HEK293 (cell line): ENCODE measurements at regions not wholly inside any gene's neighbourhood (a gene's known extent, or its start where the extent isn't known, plus 50 kb on each side); places are given as distances from the start of the nearest gene placed in this dataset.

ENCODE experiments used
- CTCF ChIA-PET: fragments of 350-600 bp; formaldehyde crosslinking; extraction: SDS; loops from one replicate; lab custom pipeline; 2021; ENCODE audit warnings: antibody characterized with exemption; lab: Yijun Ruan, JAX
- POLR2A ChIA-PET: fragments of 300-600 bp; formaldehyde crosslinking; extraction: SDS; loops from one replicate; lab custom pipeline; 2020; ENCODE audit warnings: antibody characterized with exemption, inconsistent platforms; lab: Yijun Ruan, JAX
- H3K27ac ChIP-seq: fragments of 200-500 bp; sonication (Bioruptor generic); 2 replicates; pipeline ENCODE4 v1.5.1; 2014; ENCODE audit warnings: low read depth, low read length, control low read depth, inconsistent platforms; ENCODE audit errors: extremely low read depth
- H3K36me3 ChIP-seq, 2 experiments: fragments of 200-500 bp in 1 of 2; sonication (Bioruptor generic) in 1 of 2; 1 replicate in 1 of 2; 2 replicates in 1 of 2; pipeline ENCODE4 v1.5.1; 2014 to 2017; ENCODE audit warnings: inconsistent platforms in 2 of 2, low read length in 2 of 2; ENCODE audit not compliant: control insufficient read depth in 2 of 2, insufficient read depth in 1 of 2
- H3K4me1 ChIP-seq: fragments of 200-500 bp; sonication (Bioruptor generic); 2 replicates; pipeline ENCODE4 v1.5.1; 2014; ENCODE audit warnings: mild to moderate bottlenecking, low read length, inconsistent platforms; ENCODE audit not compliant: control insufficient read depth, insufficient read depth
- H3K4me3 ChIP-seq: 2 replicates; pipeline ENCODE4 v1.5.1; 2011; ENCODE audit warnings: low read depth, mild to moderate bottlenecking, control low read depth, low read length, moderate library complexity
- H3K9me3 ChIP-seq: fragments of 200-500 bp; sonication (Bioruptor generic); 2 replicates; pipeline ENCODE4 v1.5.1; 2014; ENCODE audit warnings: low read depth, low read length, inconsistent platforms; ENCODE audit not compliant: control insufficient read depth, insufficient read depth
- GLI2 ChIP-seq: fragments of 450-650 bp; formaldehyde crosslinking; IDR thresholded peaks from 2 replicates; pipeline ENCODE4; 2017; ENCODE audit warnings: missing biosample characterization, missing genetic modification characterization, low read depth, borderline replicate concordance
- KLF16 ChIP-seq: fragments of 450-650 bp; formaldehyde crosslinking; IDR thresholded peaks from 2 replicates; pipeline ENCODE4 v1.5.1; 2017; ENCODE audit warnings: missing biosample characterization, missing genetic modification characterization
- KLF8 ChIP-seq: fragments of 450-650 bp; formaldehyde crosslinking; IDR thresholded peaks from 2 replicates; pipeline ENCODE4 v1.5.1; 2016; ENCODE audit warnings: missing biosample characterization, missing genetic modification characterization
- PRDM1 ChIP-seq: fragments of 450-650 bp; formaldehyde crosslinking; IDR thresholded peaks from 2 replicates; pipeline ENCODE4; 2016; ENCODE audit warnings: missing biosample characterization, missing genetic modification characterization
- TRIM28 ChIP-seq: IDR thresholded peaks from 2 replicates; pipeline ENCODE4 v1.6.1; 2011; ENCODE audit warnings: low read length, control low read depth, borderline replicate concordance
- ZBTB8A ChIP-seq: fragments of 450-650 bp; formaldehyde crosslinking; IDR thresholded peaks from 2 replicates; pipeline ENCODE4 v1.5.1; 2016; ENCODE audit warnings: missing biosample characterization, missing genetic modification characterization
- ZNF10 ChIP-seq: fragments of 450-650 bp; formaldehyde crosslinking; IDR thresholded peaks from 2 replicates; pipeline ENCODE4 v1.5.1; 2017; ENCODE audit warnings: missing biosample characterization, missing genetic modification characterization
- ZNF112 ChIP-seq: fragments of 450-650 bp; formaldehyde crosslinking; IDR thresholded peaks from 2 replicates; pipeline ENCODE4 v1.5.0; 2017; ENCODE audit warnings: missing biosample characterization, missing genetic modification characterization
- ZNF155 ChIP-seq: fragments of 450-650 bp; formaldehyde crosslinking; IDR thresholded peaks from 2 replicates; pipeline ENCODE4 v1.5.1; 2016; ENCODE audit warnings: missing biosample characterization, missing genetic modification characterization
- ZNF175 ChIP-seq: fragments of 450-650 bp; formaldehyde crosslinking; IDR thresholded peaks from 2 replicates; pipeline ENCODE4 v1.5.1; 2016; ENCODE audit warnings: missing biosample characterization, missing genetic modification characterization
- ZNF184 ChIP-seq: fragments of 450-650 bp; IDR thresholded peaks from 2 replicates; pipeline ENCODE4 v1.5.1; 2018; ENCODE audit warnings: missing biosample characterization, mild to moderate bottlenecking, missing genetic modification characterization
- ZNF366 ChIP-seq: fragments of 450-650 bp; formaldehyde crosslinking; conservative IDR thresholded peaks from 2 replicates; pipeline ENCODE4 v1.5.1; 2016; ENCODE audit warnings: missing biosample characterization, missing genetic modification characterization
- ZNF473 ChIP-seq: fragments of 450-650 bp; formaldehyde crosslinking; IDR thresholded peaks from 2 replicates; pipeline ENCODE4 v1.5.1; 2017; ENCODE audit warnings: missing biosample characterization, missing genetic modification characterization
- ZNF510 ChIP-seq: fragments of 450-650 bp; formaldehyde crosslinking; IDR thresholded peaks from 2 replicates; pipeline ENCODE4 v1.5.1; 2018; ENCODE audit warnings: mild to moderate bottlenecking, missing genetic modification characterization, missing biosample characterization; ENCODE audit not compliant: insufficient replicate concordance
- ZNF610 ChIP-seq: fragments of 450-650 bp; formaldehyde crosslinking; IDR thresholded peaks from 2 replicates; pipeline ENCODE4 v1.5.1; 2016; ENCODE audit warnings: missing biosample characterization, missing genetic modification characterization, borderline replicate concordance
- ZNF660 ChIP-seq: fragments of 450-650 bp; IDR thresholded peaks from 2 replicates; pipeline ENCODE4 v1.5.1; 2018; ENCODE audit warnings: missing biosample characterization, mild to moderate bottlenecking, missing genetic modification characterization
- TF ChIP-seq, protein P1 (sequence below): fragments of 450-650 bp; formaldehyde crosslinking; IDR thresholded peaks from 2 replicates; pipeline ENCODE4 v1.5.1; 2016; ENCODE audit warnings: missing biosample characterization, missing genetic modification characterization, low read depth
- TF ChIP-seq, protein P2 (sequence below): fragments of 450-650 bp; formaldehyde crosslinking; IDR thresholded peaks from 2 replicates; pipeline ENCODE4 v1.5.1; 2017; ENCODE audit warnings: missing biosample characterization, missing genetic modification characterization
- TF ChIP-seq, protein P3 (sequence below): fragments of 450-650 bp; formaldehyde crosslinking; IDR thresholded peaks from 2 replicates; pipeline ENCODE4 v1.5.1; 2016; ENCODE audit warnings: missing biosample characterization, missing genetic modification characterization

DNA sequence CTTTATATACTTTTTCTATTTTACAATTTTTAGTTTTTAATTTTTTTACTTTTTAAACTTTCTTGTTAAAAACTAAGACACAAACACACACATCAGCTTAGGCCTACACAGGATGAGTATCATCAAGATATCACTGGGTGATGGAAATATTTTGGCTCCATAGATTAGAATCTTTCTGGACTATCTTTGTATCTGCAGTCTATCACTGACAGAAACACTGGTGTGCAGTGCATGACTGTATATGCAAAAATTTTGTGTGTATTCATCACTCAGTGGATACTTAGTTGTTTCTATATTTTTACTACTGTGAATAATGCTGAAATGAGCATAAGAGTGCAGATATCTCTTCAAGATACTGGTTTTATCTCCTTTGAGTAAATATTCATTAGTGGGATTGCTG, 68.0 kb upstream of the GPC6 start:
- Histone ChIP-seq H3K9me3 (no peaks in the 10 kb centered on the region), H3K4me1 (no peaks in the 10 kb centered on the region), H3K27ac (no peak overlapping the region), H3K36me3 (no peaks in the 10 kb centered on the region), H3K4me3 (no peak overlapping the region)
- TF ChIP-seq KLF16 (tag by site-specific recombination) (no peak), GLI2 (tag by site-specific recombination) (no peak), TRIM28 (no peak)
- ChIA-PET CTCF (interaction anchor here (0.7 kb wide), 1 partner anchor 574 kb away, joined by 4 read pairs; no protein-coding TSS in a partner anchor), POLR2A (no interaction called here)

DNA sequence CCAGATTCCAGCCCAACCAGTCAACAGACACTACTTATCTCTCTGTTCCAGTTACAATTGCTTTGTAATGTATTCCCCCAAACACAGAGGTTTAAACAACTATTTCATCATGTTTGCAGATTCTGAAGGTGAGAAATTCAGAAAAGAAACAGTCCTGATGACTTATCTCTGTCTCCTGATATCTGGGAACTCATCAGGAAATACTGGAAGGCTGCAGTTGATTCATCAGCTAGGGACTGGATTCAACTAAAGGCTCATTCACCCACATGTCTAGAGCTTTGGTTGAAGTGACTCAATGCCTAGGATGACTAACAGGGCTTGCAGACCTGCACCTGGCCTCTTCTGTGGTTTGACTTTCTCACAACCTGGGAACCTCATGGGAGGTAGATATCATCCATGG, 56.6 kb upstream of the GPC6 start:
- H3K4me3 ChIP-seq, result no peak overlapping the region
- H3K36me3 ChIP-seq, result no peaks in the 10 kb centered on the region
- no peaks in the 10 kb centered on the region for H3K4me1 ChIP-seq
- H3K27ac ChIP-seq, result no peak overlapping the region
- ChIA-PET CTCF (interaction anchor here (0.8 kb wide), 1 partner anchor 28 kb away, joined by 3 read pairs; no protein-coding TSS in a partner anchor), POLR2A (no interaction called here)
- H3K9me3 ChIP-seq, result no peaks in the 10 kb centered on the region
- TF ChIP-seq ZNF510 (tag by site-specific recombination), result no peak
- TF ChIP-seq, protein P1, sequence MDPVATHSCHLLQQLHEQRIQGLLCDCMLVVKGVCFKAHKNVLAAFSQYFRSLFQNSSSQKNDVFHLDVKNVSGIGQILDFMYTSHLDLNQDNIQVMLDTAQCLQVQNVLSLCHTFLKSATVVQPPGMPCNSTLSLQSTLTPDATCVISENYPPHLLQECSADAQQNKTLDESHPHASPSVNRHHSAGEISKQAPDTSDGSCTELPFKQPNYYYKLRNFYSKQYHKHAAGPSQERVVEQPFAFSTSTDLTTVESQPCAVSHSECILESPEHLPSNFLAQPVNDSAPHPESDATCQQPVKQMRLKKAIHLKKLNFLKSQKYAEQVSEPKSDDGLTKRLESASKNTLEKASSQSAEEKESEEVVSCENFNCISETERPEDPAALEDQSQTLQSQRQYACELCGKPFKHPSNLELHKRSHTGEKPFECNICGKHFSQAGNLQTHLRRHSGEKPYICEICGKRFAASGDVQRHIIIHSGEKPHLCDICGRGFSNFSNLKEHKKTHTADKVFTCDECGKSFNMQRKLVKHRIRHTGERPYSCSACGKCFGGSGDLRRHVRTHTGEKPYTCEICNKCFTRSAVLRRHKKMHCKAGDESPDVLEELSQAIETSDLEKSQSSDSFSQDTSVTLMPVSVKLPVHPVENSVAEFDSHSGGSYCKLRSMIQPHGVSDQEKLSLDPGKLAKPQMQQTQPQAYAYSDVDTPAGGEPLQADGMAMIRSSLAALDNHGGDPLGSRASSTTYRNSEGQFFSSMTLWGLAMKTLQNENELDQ (tag by site-specific recombination), result no peak
- 0 out of 2 replicates have a peak, but pooled peaks have one; percentile 11 for TF ChIP-seq ZNF184 (tag by site-specific recombination)
- no peak for TF ChIP-seq ZNF10
- TF ChIP-seq, all 188 proteins: peak for 1

DNA sequence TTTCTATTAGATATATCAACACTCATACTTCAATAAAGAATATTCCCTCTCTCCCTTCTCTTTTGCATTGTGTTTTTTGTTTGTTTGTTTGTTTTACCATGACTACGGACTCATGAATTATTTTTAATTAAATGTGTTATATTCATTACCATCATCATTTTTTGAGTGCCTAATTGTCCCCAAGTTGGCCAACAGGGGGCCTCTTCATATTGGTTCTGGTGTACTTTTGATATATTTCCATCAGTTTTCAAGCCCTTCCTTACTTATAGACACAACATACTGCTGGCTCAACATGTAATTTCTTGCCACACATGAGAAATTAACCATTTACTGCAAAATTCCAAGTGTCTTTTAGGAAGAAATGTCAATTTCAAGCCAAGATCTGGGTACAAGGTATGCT, 54.5 kb upstream of the GPC6 start:
- Histone ChIP-seq H3K9me3 (no peaks in the 10 kb centered on the region), H3K4me3 (no peak overlapping the region), H3K27ac (no peak overlapping the region), H3K4me1 (no peaks in the 10 kb centered on the region), H3K36me3 (no peaks in the 10 kb centered on the region)
- TF ChIP-seq ZNF112 (no peak), ZNF155 (tag by site-specific recombination) (no peak)
- ChIA-PET CTCF (no interaction called here), POLR2A (no interaction called here)

DNA sequence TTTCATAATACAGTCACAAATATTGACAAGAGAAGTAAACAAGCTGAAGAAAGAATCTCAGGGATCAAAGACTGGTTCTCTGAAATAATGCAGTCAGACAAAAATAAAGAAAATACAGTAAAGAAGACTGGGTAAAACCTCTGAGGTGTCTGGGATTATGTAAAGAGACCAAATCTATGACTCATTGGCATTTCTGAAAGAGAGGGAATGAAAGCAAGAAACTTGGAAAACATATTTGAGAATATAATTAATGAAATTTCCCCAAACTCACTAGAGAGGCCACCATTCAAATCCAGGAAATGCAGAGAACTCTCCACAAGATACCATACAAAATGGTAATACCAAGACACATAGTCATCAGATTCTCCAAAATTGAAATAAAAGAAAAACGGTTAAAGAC, 53.0 kb upstream of the GPC6 start:
- TF ChIP-seq ZNF10, result no peak
- TF ChIP-seq, protein P2, sequence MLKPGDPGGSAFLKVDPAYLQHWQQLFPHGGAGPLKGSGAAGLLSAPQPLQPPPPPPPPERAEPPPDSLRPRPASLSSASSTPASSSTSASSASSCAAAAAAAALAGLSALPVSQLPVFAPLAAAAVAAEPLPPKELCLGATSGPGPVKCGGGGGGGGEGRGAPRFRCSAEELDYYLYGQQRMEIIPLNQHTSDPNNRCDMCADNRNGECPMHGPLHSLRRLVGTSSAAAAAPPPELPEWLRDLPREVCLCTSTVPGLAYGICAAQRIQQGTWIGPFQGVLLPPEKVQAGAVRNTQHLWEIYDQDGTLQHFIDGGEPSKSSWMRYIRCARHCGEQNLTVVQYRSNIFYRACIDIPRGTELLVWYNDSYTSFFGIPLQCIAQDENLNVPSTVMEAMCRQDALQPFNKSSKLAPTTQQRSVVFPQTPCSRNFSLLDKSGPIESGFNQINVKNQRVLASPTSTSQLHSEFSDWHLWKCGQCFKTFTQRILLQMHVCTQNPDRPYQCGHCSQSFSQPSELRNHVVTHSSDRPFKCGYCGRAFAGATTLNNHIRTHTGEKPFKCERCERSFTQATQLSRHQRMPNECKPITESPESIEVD (tag by site-specific recombination), result no peak
- TF ChIP-seq ZBTB8A (tag by site-specific recombination), result no peak
- no peak for TF ChIP-seq ZNF366 (tag by site-specific recombination)
- no peak for TF ChIP-seq ZNF473
- no peak for TF ChIP-seq ZNF175 (tag by site-specific recombination)
- no peak for TF ChIP-seq KLF8 (tag by site-specific recombination)
- no peak for TF ChIP-seq ZNF610 (tag by site-specific recombination)
- TF ChIP-seq PRDM1 (tag by site-specific recombination), result no peak
- TF ChIP-seq ZNF660 (tag by site-specific recombination), result no peak
- TF ChIP-seq, protein P3, sequence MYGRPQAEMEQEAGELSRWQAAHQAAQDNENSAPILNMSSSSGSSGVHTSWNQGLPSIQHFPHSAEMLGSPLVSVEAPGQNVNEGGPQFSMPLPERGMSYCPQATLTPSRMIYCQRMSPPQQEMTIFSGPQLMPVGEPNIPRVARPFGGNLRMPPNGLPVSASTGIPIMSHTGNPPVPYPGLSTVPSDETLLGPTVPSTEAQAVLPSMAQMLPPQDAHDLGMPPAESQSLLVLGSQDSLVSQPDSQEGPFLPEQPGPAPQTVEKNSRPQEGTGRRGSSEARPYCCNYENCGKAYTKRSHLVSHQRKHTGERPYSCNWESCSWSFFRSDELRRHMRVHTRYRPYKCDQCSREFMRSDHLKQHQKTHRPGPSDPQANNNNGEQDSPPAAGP (tag by site-specific recombination), result no peak
- Histone ChIP-seq H3K4me1 (no peaks in the 10 kb centered on the region), H3K9me3 (no peaks in the 10 kb centered on the region), H3K4me3 (no peak overlapping the region), H3K36me3 (no peaks in the 10 kb centered on the region), H3K27ac (no peak overlapping the region)
- ChIA-PET POLR2A (no interaction called here), CTCF (interaction anchor here (0.7 kb wide), 1 partner anchor 10 kb away, joined by 3 read pairs; no protein-coding TSS in a partner anchor)
